ENCODE measurements at regions not wholly inside any gene's neighbourhood (a gene's known extent, or its start where the extent isn't known, plus 50 kb on each side); places are given as distances from the start of the nearest gene placed in this dataset.

GRCh38 chr5:57690724-57691123, 208.1 kb upstream of the ACTBL2 start:
- TF ChIP-seq CTCF (IDR thresholded peaks at IDR 0.05) (no peak), EZH2phosphoT487 (IDR thresholded peaks at IDR 0.05) (no peak)
